WI38 (cell line): ENCODE measurements at regions not wholly inside any gene's neighbourhood (a gene's known extent, or its start where the extent isn't known, plus 50 kb on each side); places are given as distances from the start of the nearest gene placed in this dataset.

Source experiments
- H3K4me3 ChIP-seq: 2 replicates; pipeline ENCODE4 v1.5.1; 2011; ENCODE audit warnings: low read depth, mild to moderate bottlenecking, control low read depth, low read length
- TF ChIP-seq, protein P1 (sequence below): IDR thresholded peaks from 2 replicates; pipeline ENCODE4 v1.5.1; 2012; ENCODE audit warnings: low read depth, mild to moderate bottlenecking, control low read depth, low read length

DNA sequence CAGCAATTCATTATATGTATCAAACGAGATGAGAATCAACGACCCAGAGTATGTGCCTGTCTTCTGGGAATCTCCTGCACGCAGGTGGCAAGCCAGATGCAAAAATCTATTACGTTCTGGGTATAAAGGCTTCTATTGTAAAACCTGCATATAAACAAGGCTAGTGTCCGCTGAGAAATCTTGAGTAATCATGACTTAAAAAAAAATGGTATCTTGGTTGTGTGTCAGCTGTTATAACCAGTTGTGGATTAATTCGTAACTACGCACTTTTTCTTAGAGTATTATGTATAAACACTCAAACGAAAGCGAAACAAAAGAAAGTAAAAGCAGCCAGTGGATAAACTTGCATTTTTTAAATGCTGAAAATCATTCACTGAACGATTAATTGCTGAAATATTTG, 509.1 kb downstream of the RSL24D1 start:
- no peak overlapping the region for H3K4me3 ChIP-seq
- TF ChIP-seq, protein P1, sequence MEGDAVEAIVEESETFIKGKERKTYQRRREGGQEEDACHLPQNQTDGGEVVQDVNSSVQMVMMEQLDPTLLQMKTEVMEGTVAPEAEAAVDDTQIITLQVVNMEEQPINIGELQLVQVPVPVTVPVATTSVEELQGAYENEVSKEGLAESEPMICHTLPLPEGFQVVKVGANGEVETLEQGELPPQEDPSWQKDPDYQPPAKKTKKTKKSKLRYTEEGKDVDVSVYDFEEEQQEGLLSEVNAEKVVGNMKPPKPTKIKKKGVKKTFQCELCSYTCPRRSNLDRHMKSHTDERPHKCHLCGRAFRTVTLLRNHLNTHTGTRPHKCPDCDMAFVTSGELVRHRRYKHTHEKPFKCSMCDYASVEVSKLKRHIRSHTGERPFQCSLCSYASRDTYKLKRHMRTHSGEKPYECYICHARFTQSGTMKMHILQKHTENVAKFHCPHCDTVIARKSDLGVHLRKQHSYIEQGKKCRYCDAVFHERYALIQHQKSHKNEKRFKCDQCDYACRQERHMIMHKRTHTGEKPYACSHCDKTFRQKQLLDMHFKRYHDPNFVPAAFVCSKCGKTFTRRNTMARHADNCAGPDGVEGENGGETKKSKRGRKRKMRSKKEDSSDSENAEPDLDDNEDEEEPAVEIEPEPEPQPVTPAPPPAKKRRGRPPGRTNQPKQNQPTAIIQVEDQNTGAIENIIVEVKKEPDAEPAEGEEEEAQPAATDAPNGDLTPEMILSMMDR: no peak
